Activated CD4-positive, alpha-beta T cell treated with anti-CD3 and anti-CD28 coated beads, Interleukin-2, Interleukin-6, amounts not matched to agents 100 ng/mL and 50 ng/mL, durations not matched to agents 16 hours and 8 hours (primary cell): ENCODE measurements at regions not wholly inside any gene's neighbourhood (a gene's known extent, or its start where the extent isn't known, plus 50 kb on each side); places are given as distances from the start of the nearest gene placed in this dataset.
"Not testable (repeated sequence)": the region's sequence is repeated elsewhere in the genome, so short reads cannot be mapped to it uniquely, and the experiment has no call there.

ENCODE experiments used
- DNase-seq: peaks from one replicate; pipeline ENCODE4 v3.0.0-alpha.2; 2020

- no peak for DNase-seq
Measured at GRCh38 chr6:28659250-28659566, 133.5 kb downstream of the GPX5 start.

DNA sequence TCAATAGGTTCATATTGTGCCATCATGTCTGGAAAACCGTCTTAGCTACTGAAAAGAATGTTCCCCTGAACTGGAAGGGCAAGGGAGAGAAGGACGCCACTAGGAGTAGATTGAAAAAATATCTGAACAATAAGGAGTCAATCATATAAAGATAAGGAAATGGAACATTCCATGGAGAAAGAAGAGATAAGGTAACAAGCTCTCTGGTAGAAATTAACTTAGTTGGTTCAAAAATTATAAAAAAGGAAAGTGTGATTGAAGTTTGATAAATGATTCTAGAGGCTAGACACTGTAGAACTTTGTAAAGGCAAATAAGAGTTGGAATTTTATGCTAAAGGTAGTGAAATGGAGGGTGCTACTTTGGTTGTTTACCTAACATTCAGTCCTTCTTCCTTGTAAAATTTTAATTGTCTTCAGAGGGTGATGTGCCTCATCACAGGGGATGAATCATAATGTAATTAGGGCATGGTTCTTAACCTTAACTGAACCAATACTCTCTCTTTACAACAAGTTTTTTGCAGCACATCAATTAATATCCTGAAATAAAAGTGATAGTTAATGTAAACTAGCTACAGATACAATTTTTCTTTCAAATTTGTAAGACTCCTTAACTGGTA lies 135.5 kb downstream of the GPX5 start:
- DNase-seq, result no peak

GRCh38 chr6:28664870-28665396 lies 139.3 kb downstream of the GPX5 start:
- no peak for DNase-seq

DNA sequence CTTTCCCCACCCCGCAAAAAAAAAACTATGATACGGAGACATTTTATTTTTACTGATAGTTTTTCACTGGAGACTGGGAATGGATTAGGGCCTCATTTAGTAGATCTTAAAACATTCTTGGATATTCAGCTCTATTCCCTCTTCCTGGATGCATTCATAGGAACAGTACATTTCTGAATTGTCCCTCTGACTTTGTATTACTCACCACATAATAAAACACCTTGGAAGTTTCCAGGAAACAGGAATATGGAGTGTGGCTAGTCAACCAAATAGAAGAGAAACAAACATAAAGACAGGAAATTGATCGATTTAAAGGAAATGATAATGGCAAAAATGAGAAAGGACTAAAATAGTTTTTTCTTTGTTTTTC lies 147.7 kb downstream of the GPX5 start:
- DNase-seq, result no peak

GRCh38 chr6:28673787-28674671 lies 148.3 kb downstream of the GPX5 start:
- peak; percentile 86 for DNase-seq

DNA sequence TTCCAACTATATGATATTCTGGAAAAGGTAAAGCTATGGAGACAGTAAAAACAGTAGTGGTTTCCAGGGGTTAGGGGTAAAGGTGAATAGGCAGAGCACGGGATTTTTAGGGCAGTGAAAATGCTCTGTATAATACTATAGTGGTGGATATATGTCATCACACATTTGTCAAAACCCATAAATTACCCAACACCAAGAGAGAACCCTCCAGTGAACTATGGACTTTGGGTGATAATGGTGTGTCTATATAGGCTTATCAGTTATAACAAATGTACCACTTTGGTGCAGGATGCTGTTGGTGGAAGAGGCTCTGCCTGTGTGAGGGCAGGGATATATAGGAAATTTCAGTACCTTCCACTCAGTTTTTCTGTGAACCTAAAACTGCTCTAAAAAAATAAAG lies 149.9 kb downstream of the GPX5 start:
- no peak for DNase-seq

DNA sequence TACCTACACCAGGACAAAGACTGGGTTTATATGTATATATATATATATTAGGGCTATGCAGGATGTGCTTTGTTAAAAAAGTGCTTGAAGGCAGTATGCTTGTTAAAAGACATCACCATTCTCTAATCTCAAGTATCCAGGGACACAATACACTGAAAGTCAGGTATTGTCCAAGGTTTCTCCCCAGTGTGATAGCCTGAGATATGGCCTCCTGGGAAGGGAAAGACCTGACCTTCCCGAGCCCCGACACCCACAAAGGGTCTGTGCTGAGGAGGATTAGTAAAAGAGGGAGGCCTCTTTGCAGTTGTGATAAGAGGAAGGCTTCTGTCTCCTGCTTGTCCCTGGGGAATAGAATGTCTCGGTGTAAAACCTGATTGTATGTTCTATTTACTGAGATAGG lies 156.9 kb downstream of the GPX5 start:
- DNase-seq, result no peak

- DNase-seq, result not testable (repeated sequence)
Measured at GRCh38 chr6:28682956-28683685, 157.4 kb downstream of the GPX5 start.

DNA sequence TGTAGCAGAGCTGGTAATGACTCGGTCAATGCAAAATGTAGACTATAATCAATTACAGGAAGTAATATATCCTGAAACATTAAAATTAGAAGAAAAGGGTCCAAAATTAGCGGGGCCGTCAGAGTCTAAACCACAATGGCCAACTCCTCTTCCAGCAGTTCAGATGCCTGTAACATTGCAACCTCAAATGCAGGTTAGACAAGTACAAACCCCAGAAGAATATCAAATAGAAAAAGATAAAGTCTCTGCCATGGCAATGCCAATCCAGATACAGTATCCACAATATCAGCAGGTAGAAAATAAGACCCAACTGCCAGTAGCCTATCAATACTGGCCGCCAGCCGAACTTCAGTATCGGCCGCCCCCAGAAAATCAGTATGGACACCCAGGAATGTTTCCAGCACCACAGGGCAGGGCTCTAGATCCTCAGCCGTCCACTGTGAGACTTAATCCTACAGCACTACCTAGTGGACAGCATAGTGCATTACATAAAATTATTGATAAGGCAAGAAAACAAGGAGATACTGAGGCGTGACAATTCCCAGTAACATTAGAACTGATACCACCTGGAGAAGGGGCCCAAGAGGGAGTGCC lies 158.4 kb downstream of the GPX5 start:
- DNase-seq, result peak; percentile 54

DNA sequence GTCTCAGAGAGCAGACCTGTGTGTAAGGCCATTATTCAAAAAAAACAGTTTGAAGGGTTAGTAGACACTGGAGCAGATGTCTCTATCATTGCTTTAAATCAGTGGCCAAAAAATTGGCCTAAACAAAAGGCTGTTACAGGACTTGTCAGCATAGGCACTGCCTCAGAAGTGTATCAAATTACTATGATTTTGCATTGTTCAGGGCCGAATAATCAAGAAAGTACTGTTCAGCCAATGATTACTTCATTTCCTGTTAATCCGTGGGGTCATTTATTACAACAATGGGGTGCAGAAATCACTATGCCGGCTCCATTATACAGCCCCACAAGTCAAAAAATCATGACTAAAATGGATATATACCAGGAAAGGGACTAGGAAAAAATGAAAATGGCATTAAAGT lies 160.3 kb downstream of the GPX5 start:
- not testable (repeated sequence) for DNase-seq

DNA sequence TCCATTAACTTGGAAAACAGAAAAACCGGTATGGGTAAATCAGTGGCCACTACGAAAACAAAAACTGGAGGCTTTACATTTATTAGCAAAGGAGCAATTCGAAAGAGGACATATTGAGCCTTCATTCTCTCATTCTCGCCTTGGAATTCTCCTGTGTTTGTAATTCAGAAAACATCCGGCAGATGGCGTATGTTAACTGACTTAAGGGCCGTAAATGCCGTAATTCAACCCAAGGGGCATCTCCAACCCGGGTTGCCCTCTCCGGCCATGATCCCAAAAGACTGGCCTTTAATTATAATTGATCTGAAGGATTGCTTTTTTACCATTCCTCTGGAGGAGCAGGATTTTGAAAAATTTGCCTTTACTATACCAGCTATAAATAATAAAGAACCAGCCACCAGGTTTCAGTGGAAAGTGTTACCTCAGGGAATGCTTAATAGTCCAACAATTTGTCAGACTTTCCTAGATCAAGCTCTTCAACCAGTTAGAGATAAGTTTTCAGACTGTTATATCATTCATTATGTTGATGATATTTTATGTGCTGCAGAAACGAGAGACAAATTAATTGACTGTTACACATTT lies 160.9 kb downstream of the GPX5 start:
- peak; percentile 79 for DNase-seq

DNA sequence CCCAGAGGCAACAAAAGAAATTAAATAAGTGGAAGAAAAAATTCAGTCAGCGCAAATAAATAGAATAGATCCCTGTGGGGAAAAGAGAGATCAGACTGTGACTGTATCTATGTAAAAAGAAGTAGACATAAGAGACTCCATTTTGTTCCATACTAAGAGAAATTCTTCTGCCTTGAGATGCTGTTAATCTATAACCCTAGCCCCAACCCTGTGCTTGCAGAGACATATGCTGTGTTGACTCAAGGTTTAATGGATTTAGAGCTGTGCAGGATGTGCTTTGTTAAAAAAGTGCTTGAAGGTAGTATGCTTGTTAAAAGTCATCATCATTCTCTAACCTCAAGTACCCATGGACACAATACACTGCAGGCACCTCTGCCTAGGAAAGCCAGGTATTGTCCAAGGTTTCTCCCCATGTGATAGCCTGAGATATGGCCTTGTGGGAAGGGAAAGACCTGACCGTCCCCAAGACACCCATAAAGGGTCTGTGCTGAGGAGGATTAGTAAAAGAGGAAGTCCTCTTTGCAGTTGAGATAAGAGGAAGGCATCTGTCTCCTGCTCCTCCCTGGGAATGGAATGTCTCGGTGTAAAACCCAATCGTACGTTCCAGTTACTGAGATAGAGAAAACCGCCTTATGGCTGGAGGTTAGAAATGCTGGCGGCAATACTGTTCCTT lies 161.8 kb downstream of the GPX5 start:
- DNase-seq, result not testable (repeated sequence)

- not testable (repeated sequence) for DNase-seq
Measured at GRCh38 chr6:28691991-28692390, 166.3 kb downstream of the GPX5 start.

- peak; percentile 58 for DNase-seq
Measured at GRCh38 chr6:28693033-28693750, 167.5 kb downstream of the GPX5 start.

DNA sequence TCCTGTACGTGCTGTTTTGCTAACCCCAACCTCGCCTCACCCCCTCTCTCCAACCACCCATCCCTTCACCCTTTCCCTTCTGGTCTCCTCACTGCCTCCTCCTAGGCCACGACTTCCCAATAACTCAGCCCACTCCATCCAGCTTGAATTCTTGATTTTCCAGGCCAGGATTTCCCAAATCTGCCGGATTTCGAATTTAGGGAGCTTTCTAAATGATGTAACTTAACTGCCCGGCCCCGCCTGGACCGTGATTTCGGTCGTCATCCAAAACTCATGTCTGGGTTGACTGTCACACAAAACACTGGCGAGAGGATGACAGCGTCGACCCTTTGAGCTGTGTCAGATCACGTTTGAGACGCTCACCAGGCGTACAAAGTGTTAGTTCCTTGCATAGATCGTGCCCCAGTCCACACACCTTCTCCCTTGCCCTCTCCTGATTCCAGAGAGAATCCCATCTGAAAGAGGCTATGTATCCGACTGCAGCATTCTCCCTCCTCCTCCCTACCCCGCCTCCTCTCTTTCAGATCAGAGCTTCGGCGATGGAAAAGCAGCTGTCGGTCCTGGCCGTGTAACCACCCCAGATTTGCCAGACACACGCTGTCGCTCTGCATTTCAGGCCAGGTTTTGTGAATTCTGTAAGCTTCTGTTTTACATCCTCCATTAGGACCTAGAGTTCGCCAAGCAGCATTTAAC lies 168.2 kb downstream of the GPX5 start:
- no peak for DNase-seq

GRCh38 chr6:28695715-28696114 lies 170.0 kb downstream of the GPX5 start:
- peak; percentile 47 for DNase-seq

DNA sequence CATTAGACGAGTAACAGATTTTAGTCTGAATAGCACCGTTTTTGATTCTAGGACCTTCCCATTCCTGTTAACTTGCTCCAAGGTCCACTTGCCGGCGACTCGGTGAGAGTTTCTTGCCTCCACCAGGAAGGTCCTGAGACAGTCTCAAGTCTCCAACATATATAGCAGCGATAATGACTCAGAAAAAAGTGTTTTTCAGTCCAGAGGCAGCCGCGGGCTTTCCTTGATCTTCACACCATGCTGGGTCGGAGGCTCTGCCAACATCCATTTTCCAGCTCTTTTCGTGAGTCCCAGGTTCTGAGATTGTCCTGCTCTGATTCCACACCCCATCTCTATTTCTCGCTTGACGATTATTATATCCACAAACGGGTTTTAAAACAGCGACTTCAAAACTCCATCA lies 170.5 kb downstream of the GPX5 start:
- no peak for DNase-seq

DNA sequence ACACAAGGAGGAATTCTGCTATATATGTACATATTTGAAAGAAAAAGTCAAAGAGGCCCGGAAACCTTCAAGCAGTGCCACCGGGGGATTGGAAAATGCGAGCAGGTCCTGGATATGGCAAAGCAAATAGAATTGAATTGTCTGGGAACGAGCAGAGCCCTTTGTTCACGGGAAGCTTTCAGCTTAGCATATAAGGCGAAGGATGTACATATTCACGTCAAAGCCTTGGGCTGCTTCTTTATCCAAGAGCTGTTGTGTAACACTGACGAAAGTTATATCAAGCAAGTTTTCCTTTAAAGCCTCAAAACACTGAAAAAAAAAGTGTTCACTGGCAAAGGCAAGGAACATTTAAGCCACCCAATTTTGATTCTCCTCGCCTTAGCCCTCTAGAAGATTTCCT lies 171.0 kb downstream of the GPX5 start:
- DNase-seq, result no peak

- no peak for DNase-seq
Measured at GRCh38 chr6:28707387-28708282, 182.0 kb downstream of the GPX5 start.
